IMR-90 (cell line): ENCODE measurements at regions not wholly inside any gene's neighbourhood (a gene's known extent, or its start where the extent isn't known, plus 50 kb on each side); places are given as distances from the start of the nearest gene placed in this dataset.

Experiments
- ATAC-seq: fragments of 200-7000 bp; cut with Tn5 transposase; 2 replicates; pipeline ENCODE4 v1.9.1; 2020; ENCODE audit warnings: low read depth, mild to moderate bottlenecking, moderate library complexity
- BruUV-seq: library from RNA; stranded (reverse); fragments of 400-500 nt; replicated peaks from 2 replicates; lab custom pipeline; 2021; lab: Mats Ljungman, UMichigan
- CTCF ChIA-PET: fragments of 300-600 bp; formaldehyde crosslinking; extraction: SDS; loops from one replicate; lab custom pipeline; 2021; ENCODE audit warnings: antibody characterized with exemption; lab: Yijun Ruan, JAX
- POLR2A ChIA-PET: fragments of 300-600 bp; sonication (Branson Sonifier 250); formaldehyde crosslinking; loops from one replicate; lab custom pipeline; 2022; ENCODE audit warnings: antibody characterized with exemption; ENCODE audit not compliant: unreplicated experiment; lab: Charles Lee
- DNase-seq: peaks from one replicate; pipeline ENCODE4 v3.0.0; 2013
- H2AFZ ChIP-seq: replicated peaks from 2 replicates; pipeline ENCODE3; 2013; ENCODE audit warnings: low read length, mild to moderate bottlenecking; ENCODE audit not compliant: poor library complexity
- H2AK5ac ChIP-seq: 2 replicates; pipeline ENCODE4 v1.6.1; 2013; ENCODE audit warnings: low read depth, low read length, inconsistent platforms
- H2AK9ac ChIP-seq: replicated peaks from 2 replicates; pipeline ENCODE3; 2013; ENCODE audit warnings: mild to moderate bottlenecking, low read depth, low read length, moderate library complexity; ENCODE audit not compliant: poor library complexity
- H2BK120ac ChIP-seq: 2 replicates; pipeline ENCODE4 v1.6.1; 2013; ENCODE audit warnings: low read depth, low read length, inconsistent platforms
- H2BK15ac ChIP-seq: 3 replicates; pipeline ENCODE4 v1.6.1; 2013; ENCODE audit warnings: low read depth, low read length, inconsistent platforms
- H2BK20ac ChIP-seq: 2 replicates; pipeline ENCODE4 v1.6.1; 2013; ENCODE audit warnings: low read depth, mild to moderate bottlenecking, inconsistent platforms, low read length, moderate library complexity
- H2BK5ac ChIP-seq: 2 replicates; pipeline ENCODE4 v1.6.1; 2013; ENCODE audit warnings: mild to moderate bottlenecking, low read depth, low read length, inconsistent platforms; ENCODE audit not compliant: poor library complexity, severe bottlenecking
- H3K14ac ChIP-seq: replicated peaks from 2 replicates; pipeline ENCODE4 v1.6.1; 2013; ENCODE audit warnings: low read depth, low read length, inconsistent platforms
- H3K18ac ChIP-seq: 2 replicates; pipeline ENCODE4 v1.6.1; 2013; ENCODE audit warnings: low read depth, low read length, control low read depth
- H3K23ac ChIP-seq: 2 replicates; pipeline ENCODE4 v1.6.1; 2013; ENCODE audit warnings: low read depth, low read length, inconsistent platforms
- H3K27ac ChIP-seq: 2 replicates; pipeline ENCODE4 v1.5.1; 2013; ENCODE audit warnings: mild to moderate bottlenecking, control low read depth, low read length; ENCODE audit not compliant: insufficient read depth
- H3K27me3 ChIP-seq: 2 replicates; pipeline ENCODE4 v1.6.1; 2013; ENCODE audit warnings: low read length; ENCODE audit not compliant: control insufficient read depth, insufficient read depth
- H3K36me3 ChIP-seq: 2 replicates; pipeline ENCODE4 v1.6.1; 2013; ENCODE audit warnings: low read length, mixed read lengths; ENCODE audit not compliant: control insufficient read depth, insufficient read depth
- H3K4ac ChIP-seq: 2 replicates; pipeline ENCODE4 v1.6.1; 2013; ENCODE audit warnings: low read depth, low read length, inconsistent platforms
- H3K4me1 ChIP-seq: 2 replicates; pipeline ENCODE4 v1.6.1; 2013; ENCODE audit warnings: low read length, mixed read lengths; ENCODE audit not compliant: control insufficient read depth, insufficient read depth
- H3K4me2 ChIP-seq: 2 replicates; pipeline ENCODE4 v1.6.1; 2013; ENCODE audit warnings: low read depth, mild to moderate bottlenecking, control low read depth, low read length, moderate library complexity
- H3K4me3 ChIP-seq: 2 replicates; pipeline ENCODE4 v1.5.1; 2013; ENCODE audit warnings: low read depth, mild to moderate bottlenecking, control low read depth, low read length, moderate library complexity; ENCODE audit not compliant: insufficient read depth
- H3K56ac ChIP-seq: 2 replicates; pipeline ENCODE4 v1.6.1; 2013; ENCODE audit warnings: low read length, inconsistent platforms; ENCODE audit not compliant: insufficient read depth; ENCODE audit errors: extremely low read depth
- H3K79me1 ChIP-seq, 2 experiments: 2 replicates each; pipeline ENCODE4 v1.6.1; 2013; ENCODE audit warnings: low read length in 2 of 2, inconsistent platforms in 1 of 2, low read depth in 1 of 2
- H3K9ac ChIP-seq: 2 replicates; pipeline ENCODE4 v1.6.1; 2013; ENCODE audit warnings: low read depth, low read length, control low read depth
- H3K9me1 ChIP-seq: 2 replicates; pipeline ENCODE4 v1.6.1; 2013; ENCODE audit warnings: low read length, inconsistent platforms; ENCODE audit not compliant: insufficient read depth
- H3K9me3 ChIP-seq: 2 replicates; pipeline ENCODE4 v1.6.1; 2013; ENCODE audit warnings: low read length; ENCODE audit not compliant: control insufficient read depth, insufficient read depth
- H4K20me1 ChIP-seq: 2 replicates; pipeline ENCODE4 v1.6.1; 2013; ENCODE audit warnings: low read length, inconsistent platforms; ENCODE audit not compliant: insufficient read depth
- H4K5ac ChIP-seq: 2 replicates; pipeline ENCODE4 v1.6.1; 2013; ENCODE audit warnings: mild to moderate bottlenecking, low read depth, low read length, control low read depth
- H4K8ac ChIP-seq, 2 experiments: 2 replicates each; pipeline ENCODE4 v1.6.1; 2013; ENCODE audit warnings: low read depth in 2 of 2, low read length in 2 of 2, control low read depth in 1 of 2, inconsistent platforms in 1 of 2
- H4K91ac ChIP-seq: 2 replicates; pipeline ENCODE4 v1.6.1; 2013; ENCODE audit warnings: low read depth, low read length, inconsistent platforms; ENCODE audit not compliant: insufficient read depth
- BHLHE40 ChIP-seq: fragments of 150-350 bp; IDR thresholded peaks from 2 replicates; pipeline ENCODE4 v1.6.1; 2016; ENCODE audit warnings: mild to moderate bottlenecking, low read depth, low read length
- CEBPB ChIP-seq: IDR thresholded peaks from 2 replicates; pipeline ENCODE4 v1.6.1; 2012; ENCODE audit warnings: low read depth, low read length, improper control_type of control experiment
- CHD1 ChIP-seq: IDR thresholded peaks from 2 replicates; pipeline ENCODE4 v1.6.1; 2012; ENCODE audit warnings: low read depth, low read length, improper control_type of control experiment
- FOS ChIP-seq: fragments of 150-350 bp; IDR thresholded peaks from 2 replicates; pipeline ENCODE4 v1.6.1; 2016; ENCODE audit warnings: low read depth, low read length
- MAFK ChIP-seq: IDR thresholded peaks from 2 replicates; pipeline ENCODE4 v1.6.1; 2012; ENCODE audit warnings: low read depth, low read length, improper control_type of control experiment
- MAZ ChIP-seq: IDR thresholded peaks from 2 replicates; pipeline ENCODE4 v1.6.1; 2012; ENCODE audit warnings: low read depth, mild to moderate bottlenecking, low read length, improper control_type of control experiment, moderate library complexity, borderline replicate concordance
- MXI1 ChIP-seq: IDR thresholded peaks from 2 replicates; pipeline ENCODE4 v1.6.1; 2012; ENCODE audit warnings: low read depth, mild to moderate bottlenecking, low read length, moderate library complexity, borderline replicate concordance
- NFE2L2 ChIP-seq: fragments of 150-350 bp; IDR thresholded peaks from 2 replicates; pipeline ENCODE4 v1.6.1; 2016; ENCODE audit warnings: low read depth, mild to moderate bottlenecking, low read length
- POLR2A ChIP-seq: IDR thresholded peaks from 2 replicates; pipeline ENCODE4 v1.6.1; 2012; ENCODE audit warnings: mild to moderate bottlenecking, low read depth, low read length
- RAD21 ChIP-seq: IDR thresholded peaks from 2 replicates; pipeline ENCODE4 v1.6.1; 2012; ENCODE audit warnings: low read length, improper control_type of control experiment
- RCOR1 ChIP-seq: IDR thresholded peaks from 2 replicates; pipeline ENCODE4 v1.6.1; 2012; ENCODE audit warnings: mild to moderate bottlenecking, low read length, improper control_type of control experiment; ENCODE audit not compliant: insufficient replicate concordance
- RFX5 ChIP-seq: IDR thresholded peaks from 2 replicates; pipeline ENCODE4 v1.8.0; 2012; ENCODE audit warnings: low read depth, mild to moderate bottlenecking, low read length, moderate library complexity
- SMC3 ChIP-seq: fragments of 150-350 bp; IDR thresholded peaks from 2 replicates; pipeline ENCODE4 v1.6.1; 2016; ENCODE audit warnings: low read depth, mild to moderate bottlenecking, antibody characterized with exemption, low read length, moderate library complexity
- WGBS, 2 experiments: methylation state at CpG; one replicate each; pipeline versions ENCODE4 v1.1.5 to v1.1.7; 2013; ENCODE audit warnings: missing lambda C conversion rate in 2 of 2; ENCODE audit not compliant: insufficient read length in 1 of 2; ENCODE audit errors: extremely low coverage in 2 of 2; 5-methylcytosine and 5-hydroxymethylcytosine counted together
- dilution Hi-C: fragments of 300-500 bp; cut with HindIII; formaldehyde crosslinking; loops from one replicate; pipeline ENCODE4 v1.14.3; 2018; ENCODE audit warnings: low sequenced_read_pairs; ENCODE audit not compliant: unreplicated experiment
- in situ Hi-C: fragments of 300-500 bp; cut with MboI; formaldehyde crosslinking; loops from 3 replicates; pipeline ENCODE4 v1.14.3; 2019; ENCODE audit warnings: low sequenced_read_pairs, inconsistent platforms, mixed read lengths
- intact Hi-C: fragments of 100-400 bp; cut with micrococcal nuclease; formaldehyde crosslinking; loops from 2 replicates; pipeline ENCODE4 v1.10.0; 2022
- TF ChIP-seq, protein P1 (sequence below): fragments of 150-350 bp; IDR thresholded peaks from 2 replicates; pipeline ENCODE4 v1.6.1; 2017; ENCODE audit warnings: mild to moderate bottlenecking, antibody characterized with exemption, low read length, low read depth
- TF ChIP-seq, protein P2 (sequence below): conservative IDR thresholded peaks from 2 replicates; pipeline ENCODE4 v1.5.1; 2012; ENCODE audit warnings: mild to moderate bottlenecking, low read depth, low read length, improper control_type of control experiment
- TF ChIP-seq, protein P3 (sequence below): fragments of 150-350 bp; IDR thresholded peaks from 2 replicates; pipeline ENCODE4 v1.6.1; 2016; ENCODE audit warnings: low read depth, mild to moderate bottlenecking, low read length, moderate library complexity, borderline replicate concordance

DNA sequence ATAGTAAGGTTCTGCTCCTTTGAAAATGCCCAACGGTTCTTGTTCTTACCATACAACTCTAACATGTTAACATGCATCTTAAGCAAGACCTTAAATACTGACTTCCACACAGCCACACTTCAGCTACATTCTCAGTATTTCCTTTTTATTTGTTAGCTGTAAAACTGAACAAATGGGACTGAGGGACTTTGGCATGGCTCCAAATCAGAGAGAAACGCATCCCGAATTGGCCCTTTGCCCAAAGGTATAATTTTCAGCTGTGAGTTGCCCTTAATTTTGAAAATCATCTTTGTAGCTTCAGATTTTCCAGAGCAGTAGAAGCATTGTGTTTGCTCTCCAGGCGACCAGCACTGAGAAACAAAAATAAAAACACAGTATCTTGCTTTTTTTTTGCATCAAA, 56.4 kb downstream of the NEUROD6 start:
- no peak overlapping the region for H2AK9ac ChIP-seq
- no peak overlapping the region for H3K14ac ChIP-seq
- no peak overlapping the region for H2BK20ac ChIP-seq
- no peaks in the 10 kb centered on the region for H3K79me1 ChIP-seq
- POLR2A ChIA-PET, result no interaction called here
- no peak overlapping the region for H3K18ac ChIP-seq
- H2AK5ac ChIP-seq, result no peak overlapping the region
- no peak overlapping the region for H3K4me2 ChIP-seq
- H2BK5ac ChIP-seq, result no peak overlapping the region
- no peaks in the 10 kb centered on the region for H3K27me3 ChIP-seq
- H4K5ac ChIP-seq, result no peak overlapping the region
- H3K23ac ChIP-seq, result no peak overlapping the region
- no peak for DNase-seq
- no peak overlapping the region for H2AFZ ChIP-seq
- no CpG with 5 or more reads among the region's 4 CpGs for WGBS, 2 experiments
- H3K56ac ChIP-seq, result no peak overlapping the region
- no peaks in the 10 kb centered on the region for H3K36me3 ChIP-seq
- no peak overlapping the region for H3K9ac ChIP-seq
- H3K27ac ChIP-seq, result no peak overlapping the region
- H3K4ac ChIP-seq, result no peak overlapping the region
- H3K9me3 ChIP-seq, result no peaks in the 10 kb centered on the region
- CTCF ChIA-PET, result no interaction called here
- TF ChIP-seq CHD1 (no peak), MAFK (no peak), MXI1 (no peak), MAZ (no peak), NFE2L2 (no peak), SMC3 (no peak), RAD21 (no peak), POLR2A (no peak), BHLHE40 (no peak), FOS (no peak), RFX5 (no peak), RCOR1 (no peak), CEBPB (no peak)
- TF ChIP-seq, protein P1, sequence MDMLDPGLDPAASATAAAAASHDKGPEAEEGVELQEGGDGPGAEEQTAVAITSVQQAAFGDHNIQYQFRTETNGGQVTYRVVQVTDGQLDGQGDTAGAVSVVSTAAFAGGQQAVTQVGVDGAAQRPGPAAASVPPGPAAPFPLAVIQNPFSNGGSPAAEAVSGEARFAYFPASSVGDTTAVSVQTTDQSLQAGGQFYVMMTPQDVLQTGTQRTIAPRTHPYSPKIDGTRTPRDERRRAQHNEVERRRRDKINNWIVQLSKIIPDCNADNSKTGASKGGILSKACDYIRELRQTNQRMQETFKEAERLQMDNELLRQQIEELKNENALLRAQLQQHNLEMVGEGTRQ, result no peak
- TF ChIP-seq, protein P2, sequence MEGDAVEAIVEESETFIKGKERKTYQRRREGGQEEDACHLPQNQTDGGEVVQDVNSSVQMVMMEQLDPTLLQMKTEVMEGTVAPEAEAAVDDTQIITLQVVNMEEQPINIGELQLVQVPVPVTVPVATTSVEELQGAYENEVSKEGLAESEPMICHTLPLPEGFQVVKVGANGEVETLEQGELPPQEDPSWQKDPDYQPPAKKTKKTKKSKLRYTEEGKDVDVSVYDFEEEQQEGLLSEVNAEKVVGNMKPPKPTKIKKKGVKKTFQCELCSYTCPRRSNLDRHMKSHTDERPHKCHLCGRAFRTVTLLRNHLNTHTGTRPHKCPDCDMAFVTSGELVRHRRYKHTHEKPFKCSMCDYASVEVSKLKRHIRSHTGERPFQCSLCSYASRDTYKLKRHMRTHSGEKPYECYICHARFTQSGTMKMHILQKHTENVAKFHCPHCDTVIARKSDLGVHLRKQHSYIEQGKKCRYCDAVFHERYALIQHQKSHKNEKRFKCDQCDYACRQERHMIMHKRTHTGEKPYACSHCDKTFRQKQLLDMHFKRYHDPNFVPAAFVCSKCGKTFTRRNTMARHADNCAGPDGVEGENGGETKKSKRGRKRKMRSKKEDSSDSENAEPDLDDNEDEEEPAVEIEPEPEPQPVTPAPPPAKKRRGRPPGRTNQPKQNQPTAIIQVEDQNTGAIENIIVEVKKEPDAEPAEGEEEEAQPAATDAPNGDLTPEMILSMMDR, result no peak
- TF ChIP-seq, protein P3, sequence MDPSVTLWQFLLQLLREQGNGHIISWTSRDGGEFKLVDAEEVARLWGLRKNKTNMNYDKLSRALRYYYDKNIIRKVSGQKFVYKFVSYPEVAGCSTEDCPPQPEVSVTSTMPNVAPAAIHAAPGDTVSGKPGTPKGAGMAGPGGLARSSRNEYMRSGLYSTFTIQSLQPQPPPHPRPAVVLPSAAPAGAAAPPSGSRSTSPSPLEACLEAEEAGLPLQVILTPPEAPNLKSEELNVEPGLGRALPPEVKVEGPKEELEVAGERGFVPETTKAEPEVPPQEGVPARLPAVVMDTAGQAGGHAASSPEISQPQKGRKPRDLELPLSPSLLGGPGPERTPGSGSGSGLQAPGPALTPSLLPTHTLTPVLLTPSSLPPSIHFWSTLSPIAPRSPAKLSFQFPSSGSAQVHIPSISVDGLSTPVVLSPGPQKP, result no peak
- no peak overlapping the region for H2BK15ac ChIP-seq
- no peak overlapping the region for H4K91ac ChIP-seq
- no peak overlapping the region for H4K8ac ChIP-seq
- ATAC-seq, result no peak
- H3K4me1 ChIP-seq, result no peaks in the 10 kb centered on the region
- no TSS peak for BruUV-seq
- dilution Hi-C loops, result no loop called here
- no peaks in the 10 kb centered on the region for H3K9me1 ChIP-seq
- no peaks in the 10 kb centered on the region for H4K20me1 ChIP-seq
- in situ Hi-C loops, result no loop called here
- intact Hi-C loops, result no loop called here
- no peak overlapping the region for H2BK120ac ChIP-seq
- no peak overlapping the region for H3K4me3 ChIP-seq
